ENCODE measurements at regions not wholly inside any gene's neighbourhood (a gene's known extent, or its start where the extent isn't known, plus 50 kb on each side); places are given as distances from the start of the nearest gene placed in this dataset.
A peak's percentile ranks its signal among the peaks of the same experiment; 100 is the strongest.

DNA sequence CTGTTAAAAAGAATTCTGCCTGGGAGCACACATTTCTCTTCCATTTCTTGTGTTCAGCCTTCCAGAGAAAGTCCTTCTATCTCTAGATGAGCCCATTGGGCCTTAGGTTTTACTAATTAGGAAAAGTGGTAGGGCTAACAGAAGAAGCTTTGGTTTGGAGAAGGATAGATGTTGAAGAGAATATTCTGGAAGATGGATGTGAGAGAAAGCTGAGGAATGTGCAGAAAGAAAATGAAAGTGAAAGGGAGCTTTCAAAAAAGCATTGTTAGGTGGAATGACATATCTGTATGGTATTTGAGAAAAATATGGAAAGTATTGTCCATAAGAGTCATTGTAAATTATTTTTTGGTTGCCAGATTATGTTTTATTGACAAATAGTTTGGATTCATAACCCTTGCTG is 474.8 kb upstream of the SLIT2 start:
- DNase-seq (ENCODE audit: low read depth) = peak; percentile 63
- Histone ChIP-seq H3K27me3 (replicated peaks; ENCODE audit: control insufficient read depth, insufficient read depth, low read length) (no peaks in the 10 kb centered on the region), H3K9ac (ENCODE audit: low read length) (peak overlapping the region; percentile 44), H3K9me3 (ENCODE audit: control insufficient read depth, low read length) (no peaks in the 10 kb centered on the region), H3K36me3 (ENCODE audit: control insufficient read depth, insufficient read depth, low read length, severe bottlenecking) (no peaks in the 10 kb centered on the region), H3K4me1 (ENCODE audit: control insufficient read depth, insufficient read depth, low read length) (peaks cover 24% of the 10 kb centered on the region), H3K4me3 (ENCODE audit: low read length) (peak overlapping the region; percentile 68)

GRCh38 chr4:19776021-19776459 is 475.7 kb upstream of the SLIT2 start:
- Histone ChIP-seq H3K27me3 (replicated peaks; ENCODE audit: control insufficient read depth, insufficient read depth, low read length) (no peaks in the 10 kb centered on the region), H3K9me3 (ENCODE audit: control insufficient read depth, low read length) (no peaks in the 10 kb centered on the region)
- DNase-seq (ENCODE audit: low read depth) = peak; percentile 70

DNA sequence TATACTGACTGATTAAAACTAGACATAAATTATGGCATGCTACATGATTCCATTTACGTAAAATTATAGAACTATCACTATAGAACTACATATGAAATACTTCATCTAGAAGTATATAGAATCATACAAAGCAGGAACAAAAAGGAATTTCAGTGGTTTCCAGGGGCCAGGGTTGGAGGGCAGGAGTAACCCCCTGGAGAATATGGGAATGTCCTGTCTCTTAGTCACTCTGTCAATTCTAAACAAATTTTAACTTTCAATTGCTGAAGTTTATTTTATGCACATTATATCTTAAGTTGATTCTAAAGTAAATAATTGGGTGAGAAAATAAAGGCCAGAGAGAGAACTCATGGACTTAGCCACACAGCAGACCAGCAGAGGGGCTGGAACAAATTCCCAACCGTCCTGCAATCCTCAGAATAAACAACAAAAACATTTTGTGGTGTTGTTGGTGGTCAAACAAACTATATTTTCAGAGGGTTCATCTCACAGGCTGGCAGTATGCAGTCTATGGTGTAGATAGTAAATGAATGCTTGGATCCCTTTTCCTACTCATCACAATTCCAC is 476.9 kb upstream of the SLIT2 start:
- Histone ChIP-seq H3K27me3 (replicated peaks; ENCODE audit: control insufficient read depth, insufficient read depth, low read length) (no peaks in the 10 kb centered on the region), H3K4me1 (ENCODE audit: control insufficient read depth, insufficient read depth, low read length) (peaks cover 24% of the 10 kb centered on the region), H3K36me3 (ENCODE audit: control insufficient read depth, insufficient read depth, low read length, severe bottlenecking) (no peaks in the 10 kb centered on the region), H3K4me3 (ENCODE audit: low read length) (no peak overlapping the region), H3K9ac (ENCODE audit: low read length) (no peak overlapping the region), H3K9me3 (ENCODE audit: control insufficient read depth, low read length) (no peaks in the 10 kb centered on the region)
- peak; percentile 12 for DNase-seq (ENCODE audit: low read depth)

More at GRCh38 chr4:19776021-19776459, 475.7 kb upstream of the SLIT2 start:
- Histone ChIP-seq H3K4me1 (ENCODE audit: control insufficient read depth, insufficient read depth, low read length) (peaks cover 24% of the 10 kb centered on the region), H3K4me3 (ENCODE audit: low read length) (no peak overlapping the region), H3K36me3 (ENCODE audit: control insufficient read depth, insufficient read depth, low read length, severe bottlenecking) (no peaks in the 10 kb centered on the region), H3K9ac (ENCODE audit: low read length) (no peak overlapping the region)

DNA sequence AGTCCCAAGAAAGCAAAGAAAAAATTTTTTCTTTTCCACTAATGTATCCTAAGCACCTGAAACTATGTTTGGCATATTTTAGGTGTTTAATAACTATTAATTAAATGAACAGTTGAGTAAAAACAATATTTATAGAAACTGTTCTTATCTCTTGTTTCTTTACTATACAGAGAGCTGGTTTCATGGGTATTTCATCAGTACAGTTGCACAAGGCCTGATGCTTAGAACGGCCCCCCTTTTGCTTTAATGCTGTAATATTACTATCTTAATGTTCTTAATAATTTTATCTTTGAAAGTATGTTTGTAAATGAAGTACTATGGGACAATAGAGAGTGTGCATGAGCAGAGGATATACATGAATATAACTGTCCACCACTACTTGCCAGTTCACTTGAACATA is 479.1 kb upstream of the SLIT2 start:
- H3K4me1 ChIP-seq (ENCODE audit: control insufficient read depth, insufficient read depth, low read length) = peaks cover 24% of the 10 kb centered on the region
- no peaks in the 10 kb centered on the region for H3K36me3 ChIP-seq (ENCODE audit: control insufficient read depth, insufficient read depth, low read length, severe bottlenecking)
- H3K9me3 ChIP-seq (ENCODE audit: control insufficient read depth, low read length) = no peaks in the 10 kb centered on the region
- no peak overlapping the region for H3K4me3 ChIP-seq (ENCODE audit: low read length)
- DNase-seq (ENCODE audit: low read depth) = peak; percentile 18
- no peaks in the 10 kb centered on the region for H3K27me3 ChIP-seq (replicated peaks; ENCODE audit: control insufficient read depth, insufficient read depth, low read length)
- H3K9ac ChIP-seq (ENCODE audit: low read length) = no peak overlapping the region

- Histone ChIP-seq H3K36me3 (ENCODE audit: control insufficient read depth, insufficient read depth, low read length, severe bottlenecking) (no peaks in the 10 kb centered on the region), H3K4me3 (ENCODE audit: low read length) (no peak overlapping the region), H3K9ac (ENCODE audit: low read length) (no peak overlapping the region), H3K9me3 (ENCODE audit: control insufficient read depth, low read length) (no peaks in the 10 kb centered on the region), H3K4me1 (ENCODE audit: control insufficient read depth, insufficient read depth, low read length) (no peaks in the 10 kb centered on the region), H3K27me3 (replicated peaks; ENCODE audit: control insufficient read depth, insufficient read depth, low read length) (no peaks in the 10 kb centered on the region)
- peak; percentile 41 for DNase-seq (ENCODE audit: low read depth)
Observed at GRCh38 chr4:19756661-19757060, 495.0 kb upstream of the SLIT2 start.

DNA sequence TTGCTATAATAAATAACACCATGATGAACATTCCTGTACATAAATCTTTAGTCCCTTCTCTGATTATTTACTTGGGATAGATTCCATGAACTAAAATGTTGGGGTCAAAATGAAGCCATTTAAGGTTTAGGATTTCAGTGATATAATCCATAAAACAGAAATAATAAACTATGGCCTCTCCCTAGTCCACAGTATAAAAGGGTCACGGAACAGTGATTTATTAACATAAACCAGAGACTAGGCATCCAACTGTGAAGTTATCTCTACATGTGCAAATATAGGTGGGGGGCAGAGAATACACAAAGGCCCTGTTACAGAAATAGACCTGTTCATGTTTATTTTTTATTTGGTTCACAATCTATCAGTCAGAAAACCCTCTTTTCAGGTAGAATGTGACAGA is 499.1 kb upstream of the SLIT2 start:
- Histone ChIP-seq H3K9ac (ENCODE audit: low read length) (no peak overlapping the region), H3K4me1 (ENCODE audit: control insufficient read depth, insufficient read depth, low read length) (peaks cover 19% of the 10 kb centered on the region), H3K36me3 (ENCODE audit: control insufficient read depth, insufficient read depth, low read length, severe bottlenecking) (no peaks in the 10 kb centered on the region), H3K9me3 (ENCODE audit: control insufficient read depth, low read length) (no peaks in the 10 kb centered on the region), H3K4me3 (ENCODE audit: low read length) (no peak overlapping the region), H3K27me3 (replicated peaks; ENCODE audit: control insufficient read depth, insufficient read depth, low read length) (no peaks in the 10 kb centered on the region)
- no peak for DNase-seq (ENCODE audit: low read depth)

DNA sequence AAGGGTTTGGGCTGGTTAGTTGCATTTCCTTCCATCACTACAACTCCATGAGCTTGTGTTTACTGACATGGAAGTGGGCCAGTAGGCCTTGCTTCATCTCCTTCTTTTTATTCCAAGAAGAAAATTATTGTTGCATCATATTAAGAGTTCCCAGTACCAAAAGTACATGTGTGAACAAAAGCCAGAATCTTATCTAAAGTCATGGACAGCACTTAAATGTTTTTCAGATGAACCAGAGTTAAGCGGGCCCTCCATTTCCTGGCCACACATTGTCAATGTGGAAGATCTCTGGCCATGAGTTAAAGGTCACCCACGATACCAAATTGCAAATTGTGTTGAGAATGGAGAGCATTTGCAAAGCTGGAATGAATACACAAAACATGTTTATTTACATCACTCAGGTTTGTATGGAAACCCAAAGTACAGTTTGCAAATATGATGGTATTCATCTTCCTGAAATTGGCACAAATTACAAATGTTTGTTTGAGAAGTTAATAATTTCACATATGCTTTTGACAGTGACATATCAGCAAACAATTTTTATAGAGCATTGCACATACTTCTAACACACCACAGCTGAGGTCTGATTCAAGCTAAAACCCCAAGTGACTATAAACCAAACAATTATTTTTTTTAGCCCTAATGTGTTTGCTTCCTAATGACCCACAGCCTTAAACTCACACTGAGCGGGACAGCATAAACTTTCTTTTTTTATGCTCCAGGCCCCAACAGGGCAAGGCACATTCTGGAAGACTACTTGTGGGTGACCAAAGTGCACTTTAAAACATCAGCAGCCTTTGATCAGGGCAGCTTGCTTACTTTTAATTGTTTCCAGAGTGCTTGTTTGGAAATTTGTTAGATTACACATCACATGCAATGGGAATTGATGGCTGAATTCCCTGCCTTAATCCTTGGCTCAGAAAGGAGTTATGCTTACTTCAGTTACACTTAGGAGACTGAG is 502.9 kb upstream of the SLIT2 start:
- Histone ChIP-seq H3K4me3 (ENCODE audit: low read length) (peak overlapping the region; percentile 22), H3K27me3 (replicated peaks; ENCODE audit: control insufficient read depth, insufficient read depth, low read length) (no peaks in the 10 kb centered on the region), H3K36me3 (ENCODE audit: control insufficient read depth, insufficient read depth, low read length, severe bottlenecking) (no peaks in the 10 kb centered on the region), H3K9me3 (ENCODE audit: control insufficient read depth, low read length) (no peaks in the 10 kb centered on the region), H3K9ac (ENCODE audit: low read length) (peak overlapping the region; percentile 4), H3K4me1 (ENCODE audit: control insufficient read depth, insufficient read depth, low read length) (peaks cover 19% of the 10 kb centered on the region)
- peak; percentile 91 for DNase-seq (ENCODE audit: low read depth)

- Histone ChIP-seq H3K36me3 (ENCODE audit: control insufficient read depth, insufficient read depth, low read length, severe bottlenecking) (no peaks in the 10 kb centered on the region), H3K9me3 (ENCODE audit: control insufficient read depth, low read length) (no peaks in the 10 kb centered on the region), H3K27me3 (replicated peaks; ENCODE audit: control insufficient read depth, insufficient read depth, low read length) (no peaks in the 10 kb centered on the region), H3K4me3 (ENCODE audit: low read length) (no peak overlapping the region), H3K4me1 (ENCODE audit: control insufficient read depth, insufficient read depth, low read length) (peaks cover 19% of the 10 kb centered on the region), H3K9ac (ENCODE audit: low read length) (no peak overlapping the region)
- DNase-seq (ENCODE audit: low read depth) = no peak
Observed at GRCh38 chr4:19746377-19746776, 505.3 kb upstream of the SLIT2 start.

GRCh38 chr4:19743115-19743638 is 508.5 kb upstream of the SLIT2 start:
- Histone ChIP-seq H3K4me3 (ENCODE audit: low read length) (no peak overlapping the region), H3K27me3 (replicated peaks; ENCODE audit: control insufficient read depth, insufficient read depth, low read length) (no peaks in the 10 kb centered on the region), H3K36me3 (ENCODE audit: control insufficient read depth, insufficient read depth, low read length, severe bottlenecking) (no peaks in the 10 kb centered on the region), H3K4me1 (ENCODE audit: control insufficient read depth, insufficient read depth, low read length) (peaks cover 10% of the 10 kb centered on the region), H3K9ac (ENCODE audit: low read length) (no peak overlapping the region), H3K9me3 (ENCODE audit: control insufficient read depth, low read length) (no peaks in the 10 kb centered on the region)
- DNase-seq (ENCODE audit: low read depth) = no peak

GRCh38 chr4:19739101-19739651 is 512.5 kb upstream of the SLIT2 start:
- DNase-seq (ENCODE audit: low read depth) = peak; percentile 87
- H3K9ac ChIP-seq (ENCODE audit: low read length) = no peak overlapping the region
- no peak overlapping the region for H3K4me3 ChIP-seq (ENCODE audit: low read length)

More at GRCh38 chr4:19739101-19739651, 512.5 kb upstream of the SLIT2 start:
- Histone ChIP-seq H3K4me1 (ENCODE audit: control insufficient read depth, insufficient read depth, low read length) (peaks cover 18% of the 10 kb centered on the region), H3K27me3 (replicated peaks; ENCODE audit: control insufficient read depth, insufficient read depth, low read length) (no peaks in the 10 kb centered on the region), H3K36me3 (ENCODE audit: control insufficient read depth, insufficient read depth, low read length, severe bottlenecking) (no peaks in the 10 kb centered on the region), H3K9me3 (ENCODE audit: control insufficient read depth, low read length) (no peaks in the 10 kb centered on the region)
